ENCODE measurements at regions not wholly inside any gene's neighbourhood (a gene's known extent, or its start where the extent isn't known, plus 50 kb on each side); places are given as distances from the start of the nearest gene placed in this dataset.

DNA sequence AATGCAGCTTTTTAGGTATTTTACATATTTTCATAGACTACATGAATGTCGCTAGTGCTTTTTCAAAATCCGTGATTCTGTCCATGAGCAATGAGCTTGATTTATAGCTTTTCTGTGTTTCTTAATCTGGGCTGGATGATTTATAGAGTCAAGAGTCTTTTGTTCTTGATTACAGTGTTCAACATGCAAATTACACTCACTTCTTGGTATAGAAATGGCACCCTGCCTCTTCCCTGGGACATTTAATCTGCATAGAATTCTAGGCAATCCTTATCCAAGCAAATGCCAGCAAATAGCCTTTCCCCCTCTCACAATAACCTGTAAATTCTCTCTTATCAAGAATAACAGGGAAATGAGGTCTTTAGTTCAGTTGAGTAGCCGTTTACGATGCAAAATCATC is 246.2 kb upstream of the SEMA3C start:
- no peak overlapping the region for H3K4me3 ChIP-seq (ENCODE audit: low read depth, low read length)
- no peaks in the 10 kb centered on the region for H3K27me3 ChIP-seq
- peaks cover 10% of the 10 kb centered on the region for H3K4me1 ChIP-seq
- DNase-seq = no peak
- H3K36me3 ChIP-seq = no peaks in the 10 kb centered on the region
- TF ChIP-seq, protein P1, sequence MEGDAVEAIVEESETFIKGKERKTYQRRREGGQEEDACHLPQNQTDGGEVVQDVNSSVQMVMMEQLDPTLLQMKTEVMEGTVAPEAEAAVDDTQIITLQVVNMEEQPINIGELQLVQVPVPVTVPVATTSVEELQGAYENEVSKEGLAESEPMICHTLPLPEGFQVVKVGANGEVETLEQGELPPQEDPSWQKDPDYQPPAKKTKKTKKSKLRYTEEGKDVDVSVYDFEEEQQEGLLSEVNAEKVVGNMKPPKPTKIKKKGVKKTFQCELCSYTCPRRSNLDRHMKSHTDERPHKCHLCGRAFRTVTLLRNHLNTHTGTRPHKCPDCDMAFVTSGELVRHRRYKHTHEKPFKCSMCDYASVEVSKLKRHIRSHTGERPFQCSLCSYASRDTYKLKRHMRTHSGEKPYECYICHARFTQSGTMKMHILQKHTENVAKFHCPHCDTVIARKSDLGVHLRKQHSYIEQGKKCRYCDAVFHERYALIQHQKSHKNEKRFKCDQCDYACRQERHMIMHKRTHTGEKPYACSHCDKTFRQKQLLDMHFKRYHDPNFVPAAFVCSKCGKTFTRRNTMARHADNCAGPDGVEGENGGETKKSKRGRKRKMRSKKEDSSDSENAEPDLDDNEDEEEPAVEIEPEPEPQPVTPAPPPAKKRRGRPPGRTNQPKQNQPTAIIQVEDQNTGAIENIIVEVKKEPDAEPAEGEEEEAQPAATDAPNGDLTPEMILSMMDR (IDR thresholded peaks at IDR 0.05; ENCODE audit: low read depth, low read length) = no peak
- H3K9me3 ChIP-seq = no peaks in the 10 kb centered on the region

DNA sequence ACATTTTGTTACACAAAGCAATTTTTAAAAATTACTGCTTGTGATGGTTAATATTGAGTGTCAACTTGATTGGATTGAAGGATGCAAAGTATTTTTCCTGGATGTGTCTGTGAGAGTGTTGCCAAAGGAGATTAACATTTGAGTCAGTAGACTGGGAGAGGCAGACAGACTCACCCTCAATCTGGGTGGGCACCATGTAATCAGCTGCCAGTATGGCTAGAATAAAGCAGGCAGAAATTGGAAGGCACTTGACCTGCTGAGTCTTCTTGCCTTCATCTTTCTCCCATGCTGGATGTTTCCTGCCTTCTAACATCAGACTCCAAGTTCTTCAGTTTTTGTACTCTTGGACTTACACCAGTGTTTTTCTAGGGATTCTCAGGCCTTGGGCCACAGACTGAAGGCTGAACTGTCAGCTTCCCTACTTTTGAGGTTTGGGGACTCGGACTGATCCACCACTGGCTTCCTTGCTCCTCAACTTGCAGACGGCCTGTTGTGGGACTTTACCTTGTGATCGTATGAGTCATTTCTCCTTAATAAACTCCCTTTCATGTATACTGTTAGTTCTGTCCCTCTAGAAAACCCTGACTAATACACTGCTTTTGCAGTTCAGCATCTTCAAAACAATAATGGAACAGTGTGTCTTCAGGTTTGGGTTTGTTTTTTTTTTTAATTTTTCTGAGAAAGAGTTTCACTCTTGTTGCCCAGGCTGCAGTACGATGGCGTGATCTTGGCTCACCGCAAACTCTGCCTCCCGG is 244.1 kb upstream of the SEMA3C start:
- DNase-seq = no peak
- no peaks in the 10 kb centered on the region for H3K9me3 ChIP-seq
- H3K4me3 ChIP-seq (ENCODE audit: low read depth, low read length) = no peak overlapping the region
- no peaks in the 10 kb centered on the region for H3K36me3 ChIP-seq
- H3K27me3 ChIP-seq = no peaks in the 10 kb centered on the region
- TF ChIP-seq, protein P1 (IDR thresholded peaks at IDR 0.05; ENCODE audit: low read depth, low read length) = no peak
- peaks cover 23% of the 10 kb centered on the region for H3K4me1 ChIP-seq

DNA sequence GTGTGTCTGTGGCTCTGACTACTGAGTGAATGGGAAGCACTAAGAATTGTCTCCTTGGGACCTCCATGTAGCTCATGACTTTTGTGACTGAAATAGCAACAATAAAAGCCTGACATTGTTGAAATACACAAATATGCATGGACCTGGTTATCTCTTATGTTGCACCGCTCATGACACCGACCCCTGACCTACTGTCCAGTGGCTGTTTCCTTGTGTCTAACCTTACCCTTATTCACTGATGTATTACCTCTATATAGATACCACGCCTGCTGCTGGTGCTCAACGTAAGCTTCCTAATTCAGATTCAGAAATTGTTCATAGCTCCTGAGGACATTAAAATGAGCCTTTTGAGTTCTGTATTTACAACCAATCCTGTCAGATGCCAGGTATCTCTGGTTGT is 243.4 kb upstream of the SEMA3C start:
- Histone ChIP-seq H3K4me3 (ENCODE audit: low read depth, low read length) (no peak overlapping the region), H3K27me3 (no peaks in the 10 kb centered on the region), H3K9me3 (no peaks in the 10 kb centered on the region), H3K36me3 (no peaks in the 10 kb centered on the region), H3K4me1 (peaks cover 23% of the 10 kb centered on the region)
- TF ChIP-seq, protein P1 (IDR thresholded peaks at IDR 0.05; ENCODE audit: low read depth, low read length) = no peak
- DNase-seq = no peak

DNA sequence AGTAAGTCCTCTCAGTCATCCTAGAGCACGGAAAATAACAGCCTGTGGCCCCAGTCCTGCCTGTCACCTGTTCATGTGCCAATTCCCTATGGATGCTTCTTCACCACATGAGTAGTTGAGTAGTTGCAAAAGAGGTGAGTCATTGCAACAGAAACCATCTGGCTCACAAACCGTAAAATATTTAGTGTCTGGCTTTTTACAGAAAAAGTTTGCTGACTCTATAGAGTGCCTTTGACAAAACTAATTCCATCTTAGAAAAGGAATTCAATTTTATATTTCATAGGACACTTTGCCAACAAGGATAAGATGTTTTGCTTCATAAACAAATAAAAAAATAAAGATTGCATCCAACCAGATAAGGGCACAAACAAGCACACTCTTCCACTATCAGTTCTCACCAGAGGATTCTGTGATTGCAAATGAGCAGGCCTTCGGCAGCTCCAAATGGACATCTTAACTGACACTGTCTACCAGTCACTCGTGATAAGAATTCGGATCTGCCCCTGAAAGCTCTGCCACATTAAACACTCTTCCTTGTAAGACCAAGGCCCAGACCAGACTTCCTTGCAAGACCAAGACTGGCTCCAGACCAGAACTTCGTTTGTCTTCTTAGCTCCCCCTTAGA is 242.7 kb upstream of the SEMA3C start:
- H3K9me3 ChIP-seq = no peaks in the 10 kb centered on the region
- TF ChIP-seq, protein P1 (IDR thresholded peaks at IDR 0.05; ENCODE audit: low read depth, low read length) = no peak
- H3K4me1 ChIP-seq = peaks cover 25% of the 10 kb centered on the region
- H3K27me3 ChIP-seq = no peaks in the 10 kb centered on the region
- DNase-seq = peak; percentile 76
- no peak overlapping the region for H3K4me3 ChIP-seq (ENCODE audit: low read depth, low read length)
- H3K36me3 ChIP-seq = no peaks in the 10 kb centered on the region

DNA sequence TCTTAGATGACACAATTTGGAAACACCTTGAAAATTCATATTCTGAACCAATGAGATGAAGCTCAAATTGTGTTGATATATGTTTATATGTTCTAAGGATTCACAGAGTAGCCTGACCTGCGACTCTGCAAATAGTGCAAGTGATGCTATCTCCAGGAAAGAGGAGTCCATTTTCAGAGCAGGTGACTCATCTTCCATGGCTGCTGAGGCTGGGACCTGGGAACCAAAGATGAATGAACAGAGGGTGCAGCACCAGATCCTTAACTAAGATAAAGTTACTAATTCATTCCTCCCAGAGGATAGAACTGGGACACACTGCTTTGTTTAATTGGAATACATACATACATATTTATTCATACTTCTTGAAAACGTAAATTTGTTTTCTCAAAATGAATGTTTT is 240.6 kb upstream of the SEMA3C start:
- H3K36me3 ChIP-seq = no peaks in the 10 kb centered on the region
- H3K9me3 ChIP-seq = no peaks in the 10 kb centered on the region
- DNase-seq = peak; percentile 68
- H3K4me1 ChIP-seq = peaks cover 26% of the 10 kb centered on the region
- no peaks in the 10 kb centered on the region for H3K27me3 ChIP-seq
- TF ChIP-seq, protein P1 (IDR thresholded peaks at IDR 0.05; ENCODE audit: low read depth, low read length) = no peak
- no peak overlapping the region for H3K4me3 ChIP-seq (ENCODE audit: low read depth, low read length)

DNA sequence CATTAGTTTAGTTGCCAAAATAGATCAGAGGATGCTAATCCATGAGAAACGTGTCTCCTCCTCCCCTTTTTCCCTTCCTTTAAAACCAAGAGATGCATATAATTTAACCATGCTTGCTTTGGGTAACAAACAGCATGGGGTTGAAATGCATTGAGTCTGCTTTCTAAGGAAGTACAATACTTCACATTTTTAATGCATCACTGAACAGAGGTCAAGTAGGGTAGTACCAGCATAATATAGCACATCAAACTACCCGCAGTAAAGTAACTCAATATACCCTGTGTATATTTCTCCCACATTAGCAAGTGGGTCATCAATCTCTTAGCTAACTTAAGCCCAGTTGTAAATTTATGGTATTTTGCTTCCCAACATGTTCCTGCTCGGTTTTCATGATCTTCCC is 239.3 kb upstream of the SEMA3C start:
- Histone ChIP-seq H3K36me3 (no peaks in the 10 kb centered on the region), H3K4me3 (ENCODE audit: low read depth, low read length) (no peak overlapping the region), H3K4me1 (peaks cover 26% of the 10 kb centered on the region), H3K27me3 (no peaks in the 10 kb centered on the region), H3K9me3 (no peaks in the 10 kb centered on the region)
- DNase-seq = no peak
- TF ChIP-seq, protein P1 (IDR thresholded peaks at IDR 0.05; ENCODE audit: low read depth, low read length) = no peak

Data from BE2C (cell line).